Stimulated activated CD8-positive, alpha-beta memory T cell treated with anti-CD3 and anti-CD28 coated beads, Interleukin-12 subunit alpha, Interleukin-12 subunit beta, amount 100 ng/mL, for 24 hours (primary cell): ENCODE measurements at regions not wholly inside any gene's neighbourhood (a gene's known extent, or its start where the extent isn't known, plus 50 kb on each side); places are given as distances from the start of the nearest gene placed in this dataset.
"Not testable (repeated sequence)": the region's sequence is repeated elsewhere in the genome, so short reads cannot be mapped to it uniquely, and the experiment has no call there.

Source experiments
- DNase-seq: peaks from one replicate; pipeline ENCODE4 v3.0.0-alpha.2; 2020; ENCODE audit errors: extremely low read depth

DNA sequence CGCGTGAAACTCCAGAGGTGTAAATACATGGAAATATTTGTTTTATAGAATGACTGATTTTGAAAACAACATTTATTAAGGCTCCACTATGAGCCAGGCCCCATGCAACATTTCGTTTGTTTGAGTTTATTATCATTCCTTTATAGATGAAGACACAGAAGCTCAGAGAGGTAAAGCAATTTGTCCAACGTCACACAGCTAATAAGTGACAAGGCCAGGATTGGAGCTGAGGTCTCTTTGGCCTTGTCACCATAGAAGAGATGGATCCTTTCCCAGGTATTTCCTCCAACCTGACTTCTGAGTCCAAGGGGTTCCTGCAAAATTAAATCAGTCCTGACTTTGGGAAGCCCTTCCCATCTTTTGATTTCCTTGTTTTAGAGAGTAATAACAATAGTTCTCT is 98.0 kb downstream of the SYF2 start:
- no peak for DNase-seq

DNA sequence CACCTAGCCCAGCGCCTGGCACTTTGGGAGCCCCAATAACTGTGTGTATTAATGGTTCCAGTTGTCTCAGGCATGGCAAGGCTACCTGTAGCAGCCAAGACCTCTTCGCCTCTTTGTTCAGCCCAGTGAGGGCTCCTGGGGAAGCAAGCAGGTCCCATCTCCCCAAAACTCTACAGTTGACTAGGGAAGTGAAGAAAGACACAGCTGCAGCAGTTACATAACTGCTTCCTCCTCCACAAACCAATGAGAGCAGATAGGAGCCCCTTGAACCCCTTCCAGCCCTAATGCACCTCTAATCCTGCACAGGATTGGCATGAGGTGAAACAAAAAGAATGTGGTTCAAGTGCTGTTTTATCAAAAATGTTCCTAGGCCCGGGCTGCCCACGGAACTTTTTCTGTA is 100.5 kb downstream of the SYF2 start:
- DNase-seq: no peak

DNA sequence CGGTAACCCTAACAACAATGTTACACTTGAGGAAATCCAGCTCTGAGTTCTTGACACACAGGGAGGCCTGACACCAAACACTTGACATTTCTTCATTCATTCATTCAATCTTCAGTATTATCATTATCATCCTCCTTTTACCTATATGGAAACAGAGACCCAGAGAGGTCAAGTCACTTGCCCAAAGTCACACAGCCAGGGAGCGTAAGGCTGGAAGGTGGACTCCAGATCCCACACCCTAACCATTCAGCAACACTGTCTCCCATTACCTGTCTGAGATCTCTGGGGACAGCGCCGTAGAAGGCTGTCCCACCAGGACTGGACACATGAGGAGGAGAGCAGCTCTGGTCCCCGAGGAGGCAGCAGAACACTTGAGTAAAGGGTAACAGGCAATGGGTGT is 101.4 kb downstream of the SYF2 start:
- no peak for DNase-seq

DNA sequence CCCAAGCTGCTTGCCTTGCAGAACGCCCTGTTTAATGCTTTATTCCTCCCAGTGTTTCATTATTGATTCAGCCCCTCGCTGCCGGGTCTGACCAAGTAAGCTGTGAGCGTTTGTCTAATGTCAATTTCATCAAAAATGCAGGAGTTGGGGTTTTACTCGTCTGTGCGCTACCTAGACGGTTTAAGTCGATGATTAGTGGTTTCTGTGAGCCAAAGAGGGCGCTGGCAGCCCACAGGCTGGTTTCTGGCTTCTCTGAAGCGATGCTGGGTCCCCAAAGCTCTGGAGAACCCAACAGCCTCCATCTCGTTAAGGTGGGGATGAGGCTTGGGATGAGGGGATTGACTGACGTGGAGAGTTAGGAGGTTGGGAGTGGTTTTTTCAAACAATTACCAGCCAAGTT is 102.9 kb downstream of the SYF2 start:
- DNase-seq: no peak

DNA sequence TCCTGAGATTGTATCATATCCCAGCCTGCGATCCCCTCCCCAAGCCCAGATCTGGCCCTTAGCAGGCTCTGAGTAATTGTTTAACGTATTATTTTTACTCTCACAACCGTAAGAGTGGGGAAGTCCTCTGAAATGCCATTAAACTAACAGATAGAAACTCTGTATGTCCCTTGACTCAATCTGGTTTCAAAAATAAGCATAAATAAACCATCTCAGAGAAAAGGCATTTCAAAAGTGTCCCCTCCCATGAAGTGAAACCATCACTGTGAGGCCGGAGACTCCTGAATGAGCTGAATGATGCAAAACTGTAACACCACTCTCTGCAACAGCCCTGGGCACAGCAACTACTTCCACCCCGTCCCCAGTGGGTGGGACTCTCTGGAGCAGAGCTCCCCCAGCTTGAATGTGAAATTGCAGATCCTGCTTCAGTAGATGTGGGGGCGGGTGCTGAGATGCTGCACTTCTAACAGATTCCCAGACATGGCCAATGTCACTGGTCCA is 104.1 kb downstream of the SYF2 start:
- no peak for DNase-seq

DNA sequence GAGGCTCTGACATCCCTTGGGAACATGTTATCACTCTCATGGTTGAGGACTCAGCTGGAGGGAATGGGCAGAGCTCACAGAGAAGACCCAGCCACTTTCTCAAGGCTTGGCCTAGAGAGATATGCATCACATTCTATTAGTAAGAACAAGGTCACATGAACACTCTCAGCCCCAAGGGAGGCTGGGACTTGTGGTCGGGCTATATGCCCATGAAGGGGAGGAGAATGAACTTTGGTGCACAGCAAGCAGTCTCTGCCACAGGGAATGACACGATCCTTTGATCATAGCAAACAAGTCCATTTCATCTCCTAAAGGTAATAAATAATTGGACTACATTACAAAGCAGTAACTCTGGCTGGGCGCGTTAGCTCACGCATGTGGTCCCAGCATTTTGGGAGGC is 105.7 kb downstream of the SYF2 start:
- DNase-seq: no peak

DNA sequence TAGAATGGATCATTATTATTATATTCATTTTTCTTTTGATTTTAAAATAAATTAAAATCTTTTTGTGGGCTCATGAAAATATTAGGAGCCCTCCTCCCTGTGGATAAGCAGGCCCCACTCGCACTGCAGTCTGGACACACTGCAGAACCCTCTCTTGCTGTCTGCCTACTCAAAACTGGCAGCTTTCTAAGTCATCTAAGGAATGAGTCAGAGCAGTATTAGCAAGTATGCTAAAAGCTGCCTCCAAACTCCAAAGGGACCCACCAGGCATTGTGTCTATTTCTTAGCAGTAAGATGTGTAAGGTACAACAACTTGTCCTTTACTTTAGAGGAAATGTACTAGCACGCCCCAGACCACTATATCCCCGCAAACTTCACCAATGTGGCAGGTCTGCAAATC is 108.8 kb downstream of the SYF2 start:
- DNase-seq: no peak

DNA sequence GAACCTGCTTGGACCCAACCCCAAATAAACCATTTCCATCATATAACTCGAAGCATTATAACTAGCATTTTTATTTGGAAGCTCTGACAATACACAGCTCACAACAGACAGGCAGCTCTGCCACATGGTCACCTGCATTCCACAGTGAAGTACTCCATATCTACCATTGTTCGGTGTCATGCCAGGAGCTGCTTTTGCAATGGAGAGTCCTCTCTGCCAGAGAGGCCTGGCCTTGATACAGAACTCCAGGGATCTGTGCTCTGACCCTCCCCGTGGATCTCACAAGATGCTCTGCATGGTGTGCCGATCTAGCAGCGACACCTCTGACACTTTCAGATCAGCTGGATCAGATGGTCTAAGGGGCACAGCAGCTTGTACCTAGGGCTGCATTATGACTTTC is 109.6 kb downstream of the SYF2 start:
- no peak for DNase-seq

DNA sequence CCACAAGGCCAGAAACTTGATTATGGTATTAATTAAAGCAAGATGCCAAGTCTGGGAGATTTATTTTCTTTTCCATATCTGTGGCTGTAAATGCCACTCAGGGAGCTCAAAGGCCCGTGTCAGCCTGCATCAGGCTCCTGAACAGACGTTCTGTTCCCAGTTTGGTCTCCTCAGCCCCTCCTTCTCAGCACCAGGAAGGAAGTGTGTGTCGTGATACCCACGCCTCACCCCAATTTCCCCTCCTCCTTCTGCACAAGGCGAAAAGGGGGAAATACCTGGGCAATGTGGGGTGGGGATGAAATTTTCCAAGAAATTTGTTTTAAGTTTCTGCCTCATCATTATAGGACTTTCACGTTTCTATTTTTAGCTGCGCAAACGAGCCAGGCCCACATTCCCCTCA is 112.0 kb downstream of the SYF2 start:
- DNase-seq: no peak

DNA sequence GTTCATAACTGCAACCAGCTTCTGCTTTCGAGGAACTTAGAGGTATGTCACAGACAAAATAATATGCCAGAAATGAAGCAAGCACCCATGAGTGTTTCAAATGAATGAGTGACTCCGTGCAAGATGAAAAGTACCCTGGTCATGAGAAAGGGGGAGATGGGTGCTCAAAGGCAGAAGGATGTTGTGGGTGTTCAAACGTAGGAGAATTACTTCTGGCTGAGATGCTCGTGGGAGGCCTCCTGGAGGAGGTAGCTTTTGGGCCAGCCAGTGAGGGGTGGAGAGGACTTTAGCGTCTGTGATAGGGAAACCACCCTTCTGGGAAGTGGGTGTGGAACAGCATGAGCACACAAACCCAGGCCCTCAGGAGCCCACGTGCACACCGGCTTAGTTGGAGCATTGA is 113.8 kb downstream of the SYF2 start:
- no peak for DNase-seq

DNA sequence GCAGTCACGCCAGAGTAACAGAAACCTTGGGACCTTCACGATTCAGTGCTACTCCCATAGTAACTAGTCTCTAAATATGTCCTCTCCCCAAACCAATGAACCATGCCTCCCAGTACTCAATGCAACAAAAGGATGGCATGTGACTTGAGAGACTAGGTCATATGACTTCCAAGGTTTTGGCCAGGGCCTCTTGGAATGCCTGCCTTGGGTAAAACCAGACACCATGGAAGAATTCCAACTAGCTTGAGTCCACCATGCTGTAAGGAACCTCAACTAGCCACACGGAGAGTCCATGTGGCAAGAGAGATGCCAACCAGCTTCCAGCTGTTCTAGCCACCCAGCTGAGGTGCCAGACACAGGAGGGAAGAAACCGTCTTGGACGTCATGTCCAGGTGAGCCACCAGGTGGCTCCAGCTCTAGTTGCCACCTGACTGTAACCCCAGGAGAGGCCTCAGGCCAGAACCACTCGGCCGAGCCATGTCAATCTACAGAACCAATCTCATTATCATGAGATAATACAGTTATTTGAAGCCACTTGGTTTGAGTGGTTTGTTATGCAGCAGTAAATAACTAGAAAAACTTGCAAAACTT is 115.0 kb downstream of the SYF2 start:
- DNase-seq: no peak

DNA sequence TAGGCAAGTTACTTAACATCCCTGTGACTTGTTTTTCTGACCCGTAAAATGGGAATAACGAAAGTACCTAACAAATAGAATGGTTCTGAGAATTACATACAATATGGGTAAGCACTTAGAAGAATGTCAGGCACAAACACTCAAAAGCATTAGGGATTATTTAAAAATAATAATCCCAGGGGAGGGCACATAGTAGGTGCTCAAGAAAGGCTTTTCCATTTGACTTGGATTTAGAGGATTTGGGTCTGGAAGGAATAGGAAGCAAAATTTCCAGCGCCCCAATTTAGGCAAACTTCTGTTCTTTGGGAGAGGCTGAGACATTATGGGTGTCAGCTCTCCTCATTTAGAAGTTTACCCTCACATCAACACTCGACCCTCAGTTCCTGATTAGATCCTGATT is 115.5 kb downstream of the SYF2 start:
- no peak for DNase-seq

DNA sequence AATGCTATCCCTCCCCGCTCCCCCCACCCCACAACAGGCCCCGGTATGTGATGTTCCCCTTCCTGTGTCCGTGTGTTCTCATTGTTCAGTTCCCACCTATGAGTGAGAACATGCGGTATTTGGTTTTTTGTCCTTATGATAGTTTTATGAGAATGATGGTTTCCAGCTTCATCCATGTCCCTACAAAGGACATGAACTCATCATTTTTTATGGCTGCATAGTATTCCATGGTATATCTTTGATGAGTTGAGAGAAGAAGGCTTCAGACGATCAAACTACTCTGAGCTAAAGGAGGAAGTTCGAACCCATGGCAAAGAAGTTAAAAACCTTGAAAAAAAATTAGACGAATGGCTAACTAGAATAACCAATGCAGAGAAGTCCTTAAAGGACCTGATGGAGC is 116.2 kb downstream of the SYF2 start:
- not testable (repeated sequence) for DNase-seq

DNA sequence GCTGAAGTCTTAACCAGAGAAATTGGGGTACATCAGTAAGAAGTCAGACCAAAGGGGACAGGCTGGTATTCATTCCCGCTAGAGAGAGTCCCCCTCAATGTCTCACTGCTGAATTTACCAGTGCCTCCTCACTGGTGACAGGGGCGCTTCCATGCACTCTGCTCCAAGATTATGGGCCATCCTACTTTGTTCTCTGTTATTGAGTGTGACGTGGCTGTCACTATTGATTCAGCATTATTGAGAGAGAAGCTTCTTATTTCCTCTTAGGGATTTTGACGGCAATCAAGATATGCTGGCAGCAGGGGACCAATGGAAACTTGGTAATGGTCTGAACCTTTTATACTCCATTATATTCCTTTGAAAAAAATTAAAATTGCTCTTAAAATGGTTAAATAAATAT is 118.6 kb downstream of the SYF2 start:
- DNase-seq: no peak

DNA sequence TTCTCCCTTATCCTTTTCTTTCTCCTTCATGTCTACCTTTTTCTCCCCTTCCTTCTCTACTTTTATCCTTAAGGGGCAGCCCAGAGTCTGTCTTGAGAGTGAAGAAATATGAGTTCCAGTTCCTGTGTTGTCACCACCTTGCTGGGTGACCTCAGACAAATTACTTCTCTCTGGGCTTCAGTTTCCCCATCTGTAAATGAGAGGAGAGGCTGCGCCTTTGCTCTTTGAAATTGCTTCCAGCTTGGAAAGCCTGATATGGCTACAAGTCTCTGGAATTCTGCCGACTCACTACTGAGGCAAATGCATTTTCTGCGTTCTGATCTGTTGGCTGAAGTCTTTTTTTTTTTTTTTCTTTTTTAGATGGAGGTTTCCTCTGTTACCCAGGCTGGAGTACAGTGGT is 119.2 kb downstream of the SYF2 start:
- no peak for DNase-seq

DNA sequence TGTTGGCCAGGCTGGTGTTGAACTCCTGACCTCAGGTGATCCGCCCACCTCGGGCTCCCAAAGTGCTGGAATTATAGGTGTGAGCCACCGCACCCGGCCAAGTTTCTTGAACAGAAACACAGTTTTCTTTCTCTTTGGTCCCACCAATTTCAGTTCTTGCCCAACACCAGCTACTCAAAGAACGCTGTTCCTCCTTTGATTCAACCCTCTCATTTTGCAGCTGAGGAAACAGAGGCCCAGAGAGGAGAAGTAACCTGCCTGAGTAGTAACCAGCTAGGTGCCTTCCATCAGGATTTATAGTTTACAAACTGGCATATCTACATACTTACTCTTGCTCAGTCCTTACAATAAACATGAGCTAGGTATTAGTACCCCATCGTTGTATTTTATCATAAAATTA is 119.9 kb downstream of the SYF2 start:
- no peak for DNase-seq

DNA sequence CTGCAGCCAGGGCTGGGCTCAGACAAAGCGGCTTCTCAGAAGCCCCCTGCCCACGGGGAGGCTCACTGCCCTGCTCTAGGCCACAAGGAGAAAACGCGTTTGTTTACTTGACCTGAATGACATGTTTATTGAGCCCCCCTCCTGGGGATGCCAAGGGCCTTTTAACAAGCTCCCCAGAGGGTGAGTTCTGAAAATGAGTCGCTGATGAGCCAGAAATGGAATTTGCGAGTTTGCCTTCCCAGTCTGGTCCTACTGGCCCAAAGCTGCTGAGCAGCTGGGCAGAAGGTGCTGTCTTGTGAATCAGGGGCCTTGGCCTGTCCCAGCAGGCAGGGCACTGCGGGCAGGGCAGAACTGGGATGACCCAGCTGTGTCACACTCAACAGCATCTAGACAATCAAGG is 120.6 kb downstream of the SYF2 start:
- no peak for DNase-seq

DNA sequence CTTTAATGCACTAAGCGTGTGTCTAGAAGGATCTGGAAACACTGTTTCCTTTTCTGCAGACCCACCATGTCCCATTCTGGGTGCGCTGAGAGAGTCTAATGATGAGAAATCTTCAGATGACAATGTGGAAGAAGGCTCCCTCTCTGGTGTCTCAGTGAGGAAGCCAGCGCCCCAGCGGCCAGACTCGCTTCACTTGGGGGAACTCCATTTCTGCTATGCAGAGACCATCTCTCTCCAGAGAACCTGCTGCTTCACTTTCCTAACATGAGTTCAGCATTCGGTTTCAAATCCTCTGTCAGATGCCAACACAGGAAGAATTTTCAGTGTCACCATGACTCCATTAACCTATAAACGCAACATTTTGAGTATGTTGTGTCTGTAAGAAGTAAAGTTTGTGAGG is 121.8 kb downstream of the SYF2 start:
- no peak for DNase-seq

DNA sequence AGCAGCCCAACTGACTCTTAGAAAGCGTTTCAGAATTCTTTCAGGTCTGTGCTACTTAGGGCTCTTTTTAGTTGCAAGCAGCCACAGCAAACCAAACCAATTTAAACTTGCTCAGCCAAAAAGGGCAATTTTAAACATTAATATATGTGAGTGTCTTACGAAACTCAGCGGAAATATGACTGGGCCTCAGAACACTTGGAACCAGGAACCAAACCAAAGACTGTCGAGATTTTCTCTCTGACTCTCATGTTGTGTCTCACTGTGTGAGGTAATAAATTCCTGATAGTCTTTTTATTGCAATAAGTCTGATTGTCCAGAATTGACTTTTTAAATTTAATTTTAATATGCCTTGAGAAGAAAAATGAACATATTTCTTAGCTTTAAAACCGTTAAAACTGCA is 122.3 kb downstream of the SYF2 start:
- DNase-seq: no peak

DNA sequence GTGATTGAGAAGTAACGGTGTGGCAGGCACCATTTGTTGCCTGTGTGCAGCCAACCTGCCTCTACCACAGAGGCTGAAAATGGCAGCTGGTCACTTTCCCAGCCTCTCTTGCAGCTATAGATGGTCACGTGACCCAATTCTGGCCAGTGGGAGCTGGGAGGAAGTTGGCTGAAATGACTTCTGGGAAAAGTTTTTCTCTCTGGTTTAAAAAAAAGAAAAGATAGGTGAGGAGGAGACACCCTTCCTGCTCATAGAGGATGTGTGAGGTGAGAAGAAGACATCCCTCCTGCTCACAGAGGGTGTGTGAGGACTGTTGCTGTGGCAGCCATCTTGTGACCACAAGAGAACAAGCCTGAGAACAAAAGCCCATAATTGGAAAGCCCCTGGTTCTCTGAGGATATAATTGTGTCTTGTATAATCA is 122.8 kb downstream of the SYF2 start:
- no peak for DNase-seq

DNA sequence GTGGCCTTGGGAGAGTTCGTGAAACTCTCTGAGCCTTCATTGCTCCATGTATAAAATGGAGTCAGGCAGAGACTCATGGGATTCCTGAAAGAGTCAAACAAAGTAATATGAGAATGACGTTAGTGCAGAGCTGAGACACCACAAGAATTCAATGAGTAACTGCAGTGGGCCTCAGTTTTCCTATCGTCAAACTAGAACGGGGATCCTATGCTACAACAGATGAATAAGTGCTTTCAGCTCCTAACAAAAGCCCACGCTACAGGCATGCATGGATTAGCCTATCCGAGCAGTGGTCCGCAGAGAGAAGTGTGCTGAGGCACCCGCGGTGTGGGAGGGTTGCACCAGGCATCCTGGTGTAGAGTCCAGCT is 124.7 kb downstream of the SYF2 start:
- DNase-seq: no peak

DNA sequence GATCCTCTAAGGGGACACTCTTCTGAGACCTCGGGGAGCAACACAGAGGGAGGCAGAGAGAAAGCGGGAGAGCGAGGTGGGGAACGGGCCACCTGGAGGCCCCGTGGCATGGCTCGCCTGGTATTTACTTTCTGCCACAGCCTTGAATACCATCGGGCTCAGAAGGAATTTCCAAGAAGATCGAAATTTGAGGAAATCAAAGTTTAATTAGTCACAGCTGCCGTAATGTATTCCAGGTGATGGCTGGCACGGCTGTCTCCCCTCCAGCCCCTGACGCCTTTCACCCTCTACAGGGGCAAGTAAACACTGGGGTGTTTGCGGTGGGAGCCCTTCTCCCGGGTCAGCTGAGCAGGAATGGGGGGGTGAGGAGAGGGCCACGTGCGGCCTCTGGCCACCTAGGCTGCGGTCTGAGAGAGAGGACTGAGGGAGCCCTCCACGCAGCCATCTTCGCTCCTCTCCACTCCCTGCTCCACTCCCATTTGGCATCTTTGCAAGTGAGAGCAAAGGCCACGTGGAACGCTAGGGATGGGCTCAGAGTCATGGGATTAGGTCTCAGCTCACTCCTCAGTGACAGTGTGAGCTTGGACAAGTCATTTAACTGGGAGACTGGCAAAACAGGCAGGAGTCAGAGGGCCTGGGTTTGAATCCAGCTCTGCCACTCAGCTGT is 125.2 kb downstream of the SYF2 start:
- no peak for DNase-seq

DNA sequence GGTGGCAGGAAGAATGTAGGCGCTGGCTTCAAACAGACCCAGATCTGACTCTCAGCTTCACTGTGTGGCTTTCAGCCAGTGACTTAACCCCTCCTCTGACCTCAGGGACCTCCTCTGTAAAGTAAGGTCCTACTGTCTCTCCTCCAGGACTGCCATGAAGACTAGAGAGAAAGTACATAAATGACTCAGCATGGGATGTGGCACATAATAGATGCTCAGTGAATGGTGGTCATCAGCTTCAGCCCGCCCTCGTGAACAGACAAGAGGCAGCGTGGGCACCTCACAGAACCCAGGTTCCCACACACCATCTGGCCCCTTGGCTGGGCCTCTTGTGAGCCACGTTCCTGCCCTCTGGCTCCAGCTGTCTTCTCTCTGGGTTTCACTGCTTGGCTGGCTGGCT is 126.0 kb downstream of the SYF2 start:
- no peak for DNase-seq

DNA sequence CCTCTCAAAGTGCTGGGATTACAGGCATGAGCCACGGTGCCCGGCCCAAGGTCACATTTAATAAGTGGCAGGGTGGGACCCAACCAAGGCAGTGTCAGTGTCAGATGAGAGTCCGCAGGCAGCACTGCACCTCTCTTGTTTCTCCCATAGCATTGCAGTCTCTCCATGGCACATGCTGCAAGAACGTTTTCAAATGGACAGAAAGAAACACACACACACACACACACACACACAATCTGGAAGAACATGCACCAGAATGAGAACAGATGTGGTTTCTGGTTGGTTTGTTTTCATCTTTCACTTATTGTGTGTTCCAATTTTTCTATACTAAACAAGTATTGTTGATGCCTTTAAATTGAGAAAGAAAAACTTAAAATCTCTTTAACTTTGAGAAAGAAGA is 126.5 kb downstream of the SYF2 start:
- no peak for DNase-seq
